HUDEP-2 (cell line): ENCODE measurements at regions not wholly inside any gene's neighbourhood (a gene's known extent, or its start where the extent isn't known, plus 50 kb on each side); places are given as distances from the start of the nearest gene placed in this dataset.

ENCODE experiments used
- DNase-seq, 76 experiments: peaks; one replicate each; lab custom pipeline; 2025; ENCODE audit not compliant: unreplicated experiment in 76 of 76; lab: John Stamatoyannopoulos, UW

DNA sequence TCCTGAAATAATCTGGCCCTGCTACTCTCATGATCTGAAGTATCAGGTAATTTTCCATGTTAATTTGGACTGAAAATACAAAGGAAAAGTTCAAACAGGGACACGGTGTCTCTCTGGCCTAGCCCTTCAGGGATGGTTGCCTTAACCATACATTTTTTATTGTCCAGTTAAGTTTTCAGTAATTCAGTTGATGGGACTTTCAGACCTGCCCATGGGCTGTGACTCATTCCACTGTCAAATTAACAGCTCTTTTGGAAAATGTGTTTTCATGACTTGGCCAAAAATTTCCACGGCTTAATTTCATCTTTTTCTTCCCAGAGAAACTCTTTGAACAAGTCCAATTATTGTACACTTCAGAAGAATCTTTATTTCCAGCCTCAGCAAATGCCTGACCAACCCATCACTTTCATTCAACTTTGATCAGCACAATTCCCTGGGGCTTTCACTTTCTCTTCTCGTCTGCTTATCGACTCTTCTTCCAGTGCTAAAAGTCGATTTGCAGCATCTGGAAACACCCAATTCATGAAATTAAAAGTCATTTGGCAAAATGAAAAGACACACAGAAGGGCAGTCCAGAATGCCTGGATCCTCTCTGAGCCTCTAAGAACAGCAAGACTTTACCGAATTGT is 293.9 kb downstream of the RAB28 start:
- DNase-seq: no peak

DNA sequence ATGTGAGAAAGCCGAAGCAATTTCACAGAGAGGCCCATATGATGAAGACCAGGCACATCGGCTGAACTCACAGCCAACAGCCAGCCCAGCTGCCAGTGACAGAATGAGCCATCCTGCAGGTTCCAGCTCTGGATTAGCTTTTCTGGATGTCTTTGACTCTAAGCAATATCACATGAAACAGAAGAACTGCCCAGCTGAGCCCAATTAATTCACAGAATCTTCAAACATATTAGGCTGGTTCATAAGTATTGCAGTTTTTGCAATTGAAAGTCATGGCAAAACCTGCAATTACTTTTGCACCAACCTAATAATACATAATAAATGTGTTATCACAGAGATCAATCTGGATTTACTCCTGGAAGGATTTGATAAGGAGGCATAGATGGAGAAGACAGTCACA is 299.9 kb downstream of the RAB28 start:
- DNase-seq: no peak

DNA sequence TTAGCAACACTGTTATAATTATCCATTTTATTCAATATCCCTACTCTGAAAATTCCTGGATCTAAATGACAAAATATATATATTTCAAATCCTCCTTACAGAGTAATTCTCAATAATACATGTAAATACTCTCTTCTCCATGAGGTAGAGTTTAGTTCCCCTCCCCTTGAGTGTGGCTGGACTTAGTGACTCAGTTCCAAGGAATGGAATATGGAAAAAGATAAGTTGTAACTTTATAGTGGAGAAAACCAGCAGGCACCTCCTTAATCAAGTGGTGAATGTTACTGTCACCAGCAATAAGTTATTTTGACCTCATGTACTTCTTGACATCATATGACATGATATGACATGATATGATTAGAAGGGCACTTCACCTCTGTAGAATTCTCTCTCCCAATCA is 302.0 kb downstream of the RAB28 start:
- DNase-seq: no peak

DNA sequence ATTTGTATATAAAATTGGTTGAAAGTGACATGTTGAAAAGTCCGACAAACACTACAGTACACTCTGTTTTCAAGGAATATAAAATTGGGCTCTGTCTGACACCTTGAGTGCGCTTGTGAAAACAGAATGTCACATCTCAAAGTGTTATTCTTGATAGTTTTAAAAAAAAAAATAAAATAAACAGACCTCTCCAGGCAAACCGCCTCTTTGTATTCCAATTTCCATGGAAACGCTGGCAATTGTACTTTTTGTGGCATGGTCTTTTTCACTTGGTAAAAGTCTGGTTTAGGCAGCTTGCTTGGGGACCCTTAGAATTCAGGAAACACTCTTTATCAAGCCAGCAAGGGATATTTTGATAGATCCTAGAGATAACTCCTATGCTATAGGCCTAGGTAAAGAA is 302.5 kb downstream of the RAB28 start:
- no peak for DNase-seq

DNA sequence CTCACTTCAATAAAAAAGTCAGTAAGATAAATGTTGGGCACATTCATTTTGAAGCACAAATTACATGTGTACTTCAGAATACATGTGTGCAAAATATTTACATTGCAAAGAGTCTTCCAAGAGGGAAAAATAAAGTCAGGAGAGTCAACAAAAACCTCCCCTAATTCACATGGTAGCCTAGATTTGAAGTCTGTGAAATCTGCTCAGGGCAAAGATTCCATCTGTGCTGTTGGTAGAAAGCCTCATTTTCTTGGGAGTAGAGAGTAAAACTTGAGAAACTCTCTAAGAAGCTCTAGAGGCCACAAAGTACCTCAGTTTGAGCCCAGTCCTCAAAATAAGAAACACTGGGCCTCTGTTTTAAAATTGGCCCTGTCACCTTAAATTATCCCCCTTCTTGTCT is 303.4 kb downstream of the RAB28 start:
- DNase-seq: no peak

DNA sequence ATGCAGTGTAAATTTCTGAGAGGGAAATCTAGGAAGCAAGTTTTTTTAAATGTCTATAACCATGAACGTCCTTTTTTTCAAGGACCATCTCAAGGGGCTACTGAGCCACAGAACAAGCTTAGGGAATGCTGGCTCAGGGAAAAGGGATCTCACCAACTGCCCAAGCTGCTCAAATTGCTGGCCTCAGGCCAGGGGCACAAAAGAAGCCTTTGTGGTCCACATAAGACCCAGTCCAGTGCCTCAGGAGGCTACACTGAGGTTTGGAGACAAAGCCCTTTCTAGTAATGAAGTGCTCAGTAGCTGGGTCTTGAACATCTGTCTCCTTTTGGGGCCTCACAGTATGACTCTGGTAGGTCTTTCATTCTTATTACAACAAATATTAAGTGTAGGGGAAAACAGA is 305.5 kb downstream of the RAB28 start:
- DNase-seq: no peak

DNA sequence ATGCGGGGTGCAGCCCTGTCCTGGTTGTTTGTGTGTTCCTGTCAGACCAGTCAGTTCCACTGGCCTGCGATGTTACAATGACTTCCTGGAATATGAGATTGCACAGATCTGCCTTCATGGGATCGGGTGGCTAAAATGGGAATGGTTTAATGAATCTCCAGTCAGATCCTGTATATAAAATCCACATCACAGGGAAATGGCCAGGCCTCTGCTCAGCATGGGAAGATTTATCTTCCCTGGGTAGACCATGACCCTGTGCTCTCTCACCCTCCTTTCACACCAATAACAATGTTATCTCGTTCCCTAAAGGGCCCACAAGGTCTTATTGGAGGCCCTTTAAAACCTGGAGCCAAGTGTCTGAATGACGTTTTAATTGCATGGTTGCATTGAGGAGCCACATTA is 307.4 kb downstream of the RAB28 start:
- no peak for DNase-seq

DNA sequence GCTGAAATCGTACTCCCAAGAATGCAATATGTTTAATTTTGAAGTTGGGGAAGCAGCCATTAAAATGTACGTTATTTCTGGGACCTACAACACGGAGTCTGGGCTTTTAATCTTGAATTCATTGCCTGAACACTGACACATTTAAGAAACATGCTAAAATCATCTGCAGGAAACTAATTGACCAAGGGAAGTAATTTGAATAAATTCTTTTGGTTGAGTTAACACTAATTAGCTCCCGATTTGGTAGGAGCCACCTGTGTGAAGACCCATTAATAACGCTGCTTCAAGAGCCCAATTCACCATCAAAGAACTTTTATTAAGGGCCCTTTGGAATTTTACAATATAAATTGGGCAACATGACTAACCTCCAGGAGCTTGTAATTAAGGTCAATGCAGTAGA is 309.2 kb downstream of the RAB28 start:
- no peak for DNase-seq

DNA sequence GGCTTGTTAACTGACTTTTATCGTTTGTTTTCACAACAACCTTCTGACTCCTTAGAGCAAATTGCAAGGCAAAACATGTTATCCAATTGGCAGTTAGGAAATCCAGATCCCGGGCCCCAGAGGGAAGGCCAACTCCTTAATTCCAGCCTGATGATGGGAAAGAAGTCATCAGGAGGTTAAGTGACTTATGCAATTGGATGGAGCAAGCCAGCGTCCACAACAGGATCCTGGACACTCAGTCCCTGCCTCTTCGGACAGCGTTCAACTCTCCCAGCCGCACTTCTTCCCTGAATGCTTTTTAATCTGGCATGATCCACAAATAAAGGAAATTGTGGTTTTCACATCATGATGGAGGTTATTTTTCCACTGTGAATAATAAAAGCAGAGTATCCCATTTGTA is 310.1 kb downstream of the RAB28 start:
- no peak for DNase-seq

DNA sequence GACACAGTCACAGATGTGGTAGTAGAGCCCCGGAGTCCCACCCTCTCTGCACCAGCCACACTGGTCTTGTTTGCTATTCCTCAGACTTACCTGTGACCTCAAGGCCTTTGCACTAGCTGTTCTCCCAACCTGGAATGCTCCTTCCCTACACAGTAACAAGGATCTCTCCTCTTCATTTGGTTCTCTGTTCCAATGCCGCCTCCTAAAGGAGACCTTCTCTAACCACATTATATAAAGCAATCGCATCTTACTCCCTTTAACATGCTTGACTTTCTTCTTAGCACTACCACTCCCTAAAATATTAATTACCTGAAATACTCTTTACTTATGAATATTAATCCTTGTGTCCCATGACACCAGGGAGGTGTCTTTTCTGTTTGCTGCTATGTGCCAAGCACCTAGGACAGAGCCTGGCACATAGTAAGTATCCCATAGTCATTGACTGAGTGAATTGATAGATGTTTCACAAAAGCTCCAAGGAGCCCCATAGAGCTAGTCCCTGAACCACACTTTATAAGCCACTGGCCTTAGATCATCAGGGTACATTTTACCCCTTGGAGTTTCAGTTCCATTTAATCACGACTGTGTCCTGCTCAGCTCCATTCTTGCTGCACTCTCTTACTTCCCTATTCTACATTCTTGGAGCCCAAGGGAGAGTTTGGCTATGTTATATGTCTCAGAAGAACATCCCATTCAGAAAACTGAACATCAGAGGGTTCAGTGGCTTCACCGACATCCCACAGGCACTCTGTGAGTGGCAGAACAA is 312.7 kb downstream of the RAB28 start:
- DNase-seq: no peak

DNA sequence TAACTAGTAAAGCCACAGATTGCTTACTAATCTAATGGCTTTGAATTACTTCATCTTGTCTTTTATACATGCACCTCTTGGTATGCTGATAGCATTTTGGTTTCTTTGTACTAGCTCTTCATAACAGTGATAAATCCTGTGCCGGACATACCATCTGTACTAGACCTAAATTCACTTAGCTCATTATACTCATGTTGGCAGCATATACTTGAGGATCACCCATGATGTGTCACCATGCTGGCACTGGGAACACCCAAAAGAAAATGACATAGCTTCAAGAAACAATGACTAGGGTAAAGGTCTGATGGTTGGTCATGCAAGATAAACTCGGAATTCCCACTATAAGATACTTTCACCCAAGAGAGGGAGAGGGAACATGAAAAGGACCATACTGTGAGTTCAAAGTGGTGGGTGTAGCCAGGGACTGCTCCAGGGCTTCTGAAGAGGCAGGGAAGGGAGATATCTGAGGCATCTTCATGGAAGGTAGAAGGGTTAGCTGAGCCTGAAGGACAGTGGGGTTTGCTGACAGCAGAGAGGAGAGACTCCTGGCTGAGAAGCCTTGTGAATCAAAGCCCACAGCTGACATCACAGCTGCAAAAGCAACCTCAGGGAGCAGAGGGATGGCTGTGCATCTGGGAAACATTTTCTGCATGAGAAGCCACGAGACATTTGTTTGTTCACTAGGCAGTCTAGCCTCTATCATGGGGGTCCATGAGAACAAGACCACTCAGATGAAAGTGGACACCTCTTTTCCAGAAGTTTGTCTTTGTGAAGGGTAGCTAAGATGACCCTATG is 314.2 kb downstream of the RAB28 start:
- no peak for DNase-seq

DNA sequence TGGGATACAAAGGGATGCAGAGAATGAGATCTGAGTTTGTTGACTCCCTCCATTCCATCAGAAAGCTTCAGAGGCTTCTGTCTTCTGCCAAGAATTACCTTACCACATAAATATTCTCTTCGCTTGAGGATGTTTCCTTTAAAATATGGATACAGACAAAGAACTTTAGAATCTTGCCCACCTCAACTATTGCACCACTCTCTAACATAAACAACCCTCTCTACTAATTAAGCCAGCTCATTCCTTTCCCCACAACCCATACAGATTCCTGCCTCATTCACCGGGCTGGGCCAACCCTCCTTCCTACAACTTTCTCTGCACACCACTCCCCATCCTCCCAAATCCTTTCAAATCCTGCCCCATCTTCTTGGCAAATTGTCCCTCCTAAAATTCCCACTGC is 315.8 kb downstream of the RAB28 start:
- DNase-seq: no peak

DNA sequence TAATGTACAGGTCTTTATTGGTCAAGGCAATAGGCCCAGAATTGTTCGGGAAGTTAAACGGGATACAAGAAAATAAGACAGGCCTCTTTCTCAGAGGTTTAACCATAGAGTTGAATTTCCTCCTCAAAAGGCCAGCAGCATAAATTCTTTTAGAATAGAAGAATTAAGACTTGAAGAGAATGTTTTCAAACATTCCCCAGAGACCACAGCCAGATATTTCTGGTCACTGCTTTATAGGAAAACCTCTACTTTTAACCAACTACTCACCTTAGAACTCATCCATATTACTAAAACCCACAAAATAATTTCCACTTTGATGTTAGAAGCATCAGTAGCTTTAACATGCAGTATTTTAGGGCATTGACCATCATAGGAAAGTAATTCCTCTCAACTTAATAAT is 317.9 kb downstream of the RAB28 start:
- DNase-seq: no peak

DNA sequence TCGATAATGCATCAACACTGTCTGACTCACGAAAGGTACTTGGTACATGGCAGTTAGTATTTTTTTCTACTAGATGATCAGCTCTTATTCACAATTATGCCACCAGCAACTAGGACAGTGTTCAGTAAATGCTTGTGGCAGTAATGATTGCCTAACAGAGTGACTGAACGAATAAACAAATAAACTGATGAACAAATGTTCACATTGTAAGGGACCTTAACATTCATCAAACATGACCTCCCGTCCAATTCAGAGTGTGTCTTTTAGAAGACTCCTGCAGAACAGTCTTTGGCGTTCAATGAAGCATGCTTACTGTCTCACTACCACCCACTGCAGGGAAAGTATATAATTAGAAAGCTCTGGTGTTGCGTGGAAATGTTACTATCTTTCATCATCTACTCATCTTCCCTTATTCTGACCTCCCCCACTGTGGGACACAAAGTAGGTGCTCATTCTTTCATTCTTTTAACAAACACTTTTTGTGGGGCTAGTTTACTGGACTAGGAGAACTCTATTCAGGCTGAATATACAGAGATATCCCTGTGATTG is 319.3 kb downstream of the RAB28 start:
- DNase-seq: no peak

DNA sequence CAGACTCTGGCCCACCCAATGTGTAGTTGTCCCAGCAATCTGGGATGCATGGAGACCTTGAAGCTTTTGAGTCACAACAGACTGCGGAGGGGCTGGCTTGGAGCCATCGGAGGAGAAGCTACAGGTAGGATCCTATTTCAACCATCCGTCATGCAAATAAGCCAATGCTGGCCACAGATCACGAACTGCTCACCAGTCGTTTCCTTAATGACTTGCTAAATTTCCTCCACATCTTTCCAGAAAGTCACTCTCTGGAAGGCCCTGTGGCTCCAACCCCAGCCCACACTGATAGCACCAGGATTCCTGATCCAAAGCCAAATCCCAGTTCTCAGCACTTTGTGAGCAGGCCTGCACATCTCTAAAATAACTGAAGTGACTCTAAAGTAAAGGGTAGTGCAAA is 321.3 kb downstream of the RAB28 start:
- no peak for DNase-seq

DNA sequence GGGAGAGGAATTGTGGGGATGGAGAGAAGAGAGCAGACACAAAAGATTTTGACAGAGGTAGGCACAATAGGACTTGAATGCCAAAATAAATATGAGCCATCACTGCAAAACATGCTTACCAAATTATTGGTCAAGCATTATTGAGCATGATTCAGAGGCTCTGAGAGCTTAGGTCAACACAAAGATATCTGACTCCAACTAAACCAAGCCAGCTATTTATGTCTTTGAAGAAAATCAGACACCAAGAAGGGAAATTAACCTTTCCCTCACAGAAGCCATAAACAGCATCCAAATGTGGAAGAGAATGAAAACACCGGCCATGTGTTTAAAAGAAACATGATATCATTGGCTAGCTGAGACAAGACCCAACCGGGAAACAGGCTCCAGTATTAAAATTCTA is 323.2 kb downstream of the RAB28 start:
- DNase-seq: no peak

DNA sequence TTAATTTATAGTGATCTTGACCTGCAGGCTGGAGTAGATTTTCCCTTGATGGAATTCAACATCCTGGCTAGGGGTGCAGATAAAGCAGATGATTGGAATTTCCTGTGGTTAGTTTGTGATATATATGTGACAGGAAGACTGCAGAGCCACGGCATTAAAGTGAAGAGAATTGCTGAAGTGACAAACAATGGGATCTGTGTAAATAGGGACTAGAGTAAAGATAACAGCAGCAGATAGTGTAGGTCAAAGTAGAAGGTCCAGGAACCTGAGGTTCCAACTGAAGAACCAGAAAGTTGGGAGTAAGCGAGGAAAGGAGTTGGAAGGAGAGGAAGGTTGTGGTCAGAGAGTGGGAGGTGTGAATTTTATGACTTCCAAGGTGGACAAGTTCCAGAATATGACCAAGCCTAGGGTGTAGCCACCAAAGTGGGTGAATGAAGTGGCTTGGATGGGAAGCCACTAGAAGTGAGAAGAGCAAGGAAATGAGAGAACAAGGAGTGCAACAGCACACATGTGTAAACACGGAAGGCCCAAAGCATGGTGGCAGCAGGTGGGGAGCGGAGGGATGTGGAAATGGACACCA is 325.0 kb downstream of the RAB28 start:
- no peak for DNase-seq

DNA sequence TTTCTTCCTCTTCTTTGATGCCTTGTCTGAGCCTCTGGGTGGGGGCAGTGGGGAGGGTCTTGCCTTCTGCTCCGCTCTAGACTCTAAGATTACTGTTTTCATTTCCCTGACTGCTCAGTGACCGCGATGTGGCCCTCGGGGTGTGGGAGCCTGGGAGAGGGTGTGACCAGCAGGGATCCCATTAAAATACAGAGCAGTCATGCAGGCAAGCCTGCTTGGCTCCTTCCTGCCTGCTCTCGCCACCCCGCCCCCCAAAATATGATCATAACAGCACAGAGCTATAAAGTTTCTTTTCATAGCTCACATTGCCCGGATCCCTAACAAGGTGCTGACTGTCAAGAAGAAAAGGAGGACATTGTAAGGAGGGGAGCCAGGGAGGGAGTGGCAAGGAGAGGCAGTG is 332.9 kb downstream of the RAB28 start:
- DNase-seq: no peak

DNA sequence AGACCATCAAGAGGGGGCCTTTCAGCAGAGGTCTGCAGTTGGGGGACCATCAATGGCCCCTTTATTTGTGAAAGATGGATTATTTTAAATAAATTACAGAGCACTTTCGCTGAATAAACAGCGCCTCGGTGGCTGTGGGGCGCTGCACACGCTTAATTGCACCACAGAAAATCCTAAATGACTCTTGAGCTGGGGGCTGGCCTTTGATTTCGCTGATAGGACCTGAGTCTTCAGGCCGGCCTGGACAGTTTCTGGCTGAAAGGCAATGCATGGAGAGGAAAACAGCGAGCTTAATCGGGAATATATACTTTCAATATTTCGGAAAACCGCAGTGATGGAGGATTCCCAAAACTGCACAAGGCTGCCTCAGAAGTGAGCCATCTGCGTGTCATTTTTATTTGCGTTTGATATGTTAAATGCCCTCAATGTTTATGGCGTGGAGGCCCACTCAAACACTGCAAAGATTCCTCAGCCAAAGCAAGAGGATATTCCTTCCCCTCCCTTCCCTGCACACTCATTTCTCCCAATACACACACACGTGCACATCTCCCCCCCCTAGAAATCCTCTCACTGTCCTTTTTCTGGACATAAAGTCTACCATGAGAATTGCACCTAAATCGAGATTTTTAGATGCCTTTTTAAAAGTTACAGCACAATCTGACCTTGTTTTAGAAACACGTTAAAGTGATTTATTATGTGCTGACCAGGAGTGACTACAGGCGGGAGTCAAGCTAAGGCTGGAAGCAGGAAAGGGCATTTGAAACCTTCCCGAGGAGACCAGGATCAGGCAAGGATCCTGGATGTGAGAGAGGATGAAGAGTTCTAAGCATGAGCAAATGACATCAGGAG is 340.7 kb downstream of the RAB28 start:
- DNase-seq: no peak

DNA sequence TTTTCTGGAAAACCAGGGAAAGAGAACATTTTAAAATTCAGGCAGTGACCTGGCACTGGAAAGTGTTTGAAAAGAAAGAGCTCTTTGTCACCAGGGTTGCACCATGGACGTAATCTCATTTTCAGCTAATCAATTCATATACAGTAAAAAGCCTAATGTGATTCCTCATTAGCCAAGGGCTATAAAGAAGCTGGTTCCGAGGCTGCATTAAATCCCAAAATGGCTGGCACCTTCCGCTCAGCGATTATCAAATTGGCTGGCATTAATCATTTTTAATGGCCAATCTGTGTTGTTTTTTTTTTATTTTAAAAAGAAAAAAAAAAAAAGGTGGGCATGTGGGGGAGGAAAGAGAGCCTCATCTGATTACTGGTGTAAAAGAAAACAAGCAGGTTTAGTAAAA is 341.4 kb downstream of the RAB28 start:
- DNase-seq: no peak
